ENCODE measurements at regions not wholly inside any gene's neighbourhood (a gene's known extent, or its start where the extent isn't known, plus 50 kb on each side); places are given as distances from the start of the nearest gene placed in this dataset.
"Not testable (repeated sequence)": the region's sequence is repeated elsewhere in the genome, so short reads cannot be mapped to it uniquely, and the experiment has no call there.

GRCh38 chr7:12007576-12007975 is 175.6 kb upstream of the THSD7A start:
- POLR2A ChIA-PET = no interaction called here
- H3K27me3 Mint-ChIP-seq = no peaks in the 10 kb centered on the region

GRCh38 chr7:12013983-12014382 is 182.0 kb upstream of the THSD7A start:
- Mint-ChIP-seq H3K4me3 (no peak overlapping the region), H3K36me3 (ENCODE audit: low read depth) (no peaks in the 10 kb centered on the region), H3K9me3 (ENCODE audit: low read depth) (no peaks in the 10 kb centered on the region), H3K27me3 (no peaks in the 10 kb centered on the region), H3K4me1 (no peaks in the 10 kb centered on the region), H3K27ac (no peak overlapping the region)
- CTCF ChIA-PET = no interaction called here
- no peak for ATAC-seq
- no peak for DNase-seq
- POLR2A ChIA-PET = no interaction called here
- intact Hi-C loops (cut with DNase I, micrococcal nuclease) = no loop called here

More at GRCh38 chr7:12007576-12007975, 175.6 kb upstream of the THSD7A start:
- ATAC-seq (no peak), DNase-seq (no peak)
- no peaks in the 10 kb centered on the region for H3K9me3 Mint-ChIP-seq (ENCODE audit: low read depth)
- no peak overlapping the region for H3K27ac Mint-ChIP-seq
- no peak overlapping the region for H3K4me3 Mint-ChIP-seq
- no peaks in the 10 kb centered on the region for H3K36me3 Mint-ChIP-seq (ENCODE audit: low read depth)
- H3K4me1 Mint-ChIP-seq = no peaks in the 10 kb centered on the region
- intact Hi-C loops (cut with DNase I, micrococcal nuclease) = no loop called here
- CTCF ChIA-PET = no interaction called here

GRCh38 chr7:12016439-12016838 is 184.4 kb upstream of the THSD7A start:
- intact Hi-C loops (cut with DNase I, micrococcal nuclease) = no loop called here
- POLR2A ChIA-PET = no interaction called here
- H3K36me3 Mint-ChIP-seq (ENCODE audit: low read depth) = no peaks in the 10 kb centered on the region
- CTCF ChIA-PET = no interaction called here
- DNase-seq (no peak), ATAC-seq (no peak)
- H3K4me1 Mint-ChIP-seq = no peaks in the 10 kb centered on the region
- no peak overlapping the region for H3K4me3 Mint-ChIP-seq
- no peaks in the 10 kb centered on the region for H3K9me3 Mint-ChIP-seq (ENCODE audit: low read depth)
- no peak overlapping the region for H3K27ac Mint-ChIP-seq
- no peaks in the 10 kb centered on the region for H3K27me3 Mint-ChIP-seq

GRCh38 chr7:12017046-12017445 is 185.0 kb upstream of the THSD7A start:
- no peak for DNase-seq
- no peak overlapping the region for H3K4me3 Mint-ChIP-seq
- intact Hi-C loops (cut with DNase I, micrococcal nuclease) = no loop called here
- H3K27me3 Mint-ChIP-seq = no peaks in the 10 kb centered on the region
- ChIA-PET CTCF (no interaction called here), POLR2A (no interaction called here)
- no peak overlapping the region for H3K27ac Mint-ChIP-seq
- H3K36me3 Mint-ChIP-seq (ENCODE audit: low read depth) = no peaks in the 10 kb centered on the region
- no peak for ATAC-seq
- no peaks in the 10 kb centered on the region for H3K9me3 Mint-ChIP-seq (ENCODE audit: low read depth)
- H3K4me1 Mint-ChIP-seq = no peaks in the 10 kb centered on the region

GRCh38 chr7:12022011-12022410 is 189.1 kb upstream of the TMEM106B start:
- H3K27ac Mint-ChIP-seq; H3K27me3 Mint-ChIP-seq; DNase-seq; H3K4me3 Mint-ChIP-seq; POLR2A ChIA-PET; H3K36me3 Mint-ChIP-seq (ENCODE audit: low read depth); intact Hi-C loops (cut with DNase I, micrococcal nuclease); ATAC-seq; H3K4me1 Mint-ChIP-seq; H3K9me3 Mint-ChIP-seq (ENCODE audit: low read depth): not testable (repeated sequence)
- CTCF ChIA-PET = interaction anchor here (0.9 to 1.1 kb wide), 2 partner anchors 16 to 68 kb away, joined by 3 read pairs; no protein-coding TSS in a partner anchor

GRCh38 chr7:12025246-12025645 is 185.8 kb upstream of the TMEM106B start:
- no peaks in the 10 kb centered on the region for H3K36me3 Mint-ChIP-seq (ENCODE audit: low read depth)
- DNase-seq (no peak), ATAC-seq (no peak)
- no peaks in the 10 kb centered on the region for H3K4me1 Mint-ChIP-seq
- no peaks in the 10 kb centered on the region for H3K9me3 Mint-ChIP-seq (ENCODE audit: low read depth)
- ChIA-PET CTCF (no interaction called here), POLR2A (no interaction called here)
- intact Hi-C loops (cut with DNase I, micrococcal nuclease) = no loop called here
- H3K4me3 Mint-ChIP-seq = no peak overlapping the region
- H3K27ac Mint-ChIP-seq = no peak overlapping the region
- peaks cover 4% of the 10 kb centered on the region for H3K27me3 Mint-ChIP-seq

- Mint-ChIP-seq H3K36me3 (ENCODE audit: low read depth) (no peaks in the 10 kb centered on the region), H3K4me1 (no peaks in the 10 kb centered on the region), H3K27me3 (peaks cover 4% of the 10 kb centered on the region), H3K4me3 (no peak overlapping the region), H3K27ac (no peak overlapping the region), H3K9me3 (ENCODE audit: low read depth) (no peaks in the 10 kb centered on the region)
- CTCF ChIA-PET = no interaction called here
- intact Hi-C loops (cut with DNase I, micrococcal nuclease) = no loop called here
- ATAC-seq = no peak
- DNase-seq = no peak
- POLR2A ChIA-PET = no interaction called here
Observed at GRCh38 chr7:12028508-12028907, 182.6 kb upstream of the TMEM106B start.

- Mint-ChIP-seq H3K36me3 (ENCODE audit: low read depth) (no peaks in the 10 kb centered on the region), H3K27me3 (peaks cover 7% of the 10 kb centered on the region), H3K9me3 (ENCODE audit: low read depth) (no peaks in the 10 kb centered on the region), H3K4me3 (no peak overlapping the region), H3K27ac (no peak overlapping the region), H3K4me1 (no peaks in the 10 kb centered on the region)
- ChIA-PET POLR2A (no interaction called here), CTCF (no interaction called here)
- intact Hi-C loops (cut with DNase I, micrococcal nuclease) = no loop called here
- ATAC-seq (no peak), DNase-seq (no peak)
Observed at GRCh38 chr7:12030116-12030515, 181.0 kb upstream of the TMEM106B start.

GRCh38 chr7:12031186-12031585 is 179.9 kb upstream of the TMEM106B start:
- Mint-ChIP-seq H3K27ac (no peak overlapping the region), H3K4me3 (no peak overlapping the region), H3K9me3 (ENCODE audit: low read depth) (no peaks in the 10 kb centered on the region), H3K36me3 (ENCODE audit: low read depth) (no peaks in the 10 kb centered on the region), H3K4me1 (no peaks in the 10 kb centered on the region), H3K27me3 (peaks cover 7% of the 10 kb centered on the region)
- POLR2A ChIA-PET = no interaction called here
- CTCF ChIA-PET = no interaction called here
- intact Hi-C loops (cut with DNase I, micrococcal nuclease) = no loop called here
- ATAC-seq (no peak), DNase-seq (no peak)

- Mint-ChIP-seq H3K27me3 (peaks cover 7% of the 10 kb centered on the region), H3K4me3 (no peak overlapping the region), H3K36me3 (ENCODE audit: low read depth) (no peaks in the 10 kb centered on the region), H3K27ac (no peak overlapping the region), H3K4me1 (no peaks in the 10 kb centered on the region), H3K9me3 (ENCODE audit: low read depth) (no peaks in the 10 kb centered on the region)
- no peak for DNase-seq
- intact Hi-C loops (cut with DNase I, micrococcal nuclease) = no loop called here
- no peak for ATAC-seq
- ChIA-PET CTCF (no interaction called here), POLR2A (no interaction called here)
Observed at GRCh38 chr7:12031638-12032037, 179.5 kb upstream of the TMEM106B start.

GRCh38 chr7:12032146-12032545 is 178.9 kb upstream of the TMEM106B start:
- Mint-ChIP-seq H3K27ac (no peak overlapping the region), H3K36me3 (ENCODE audit: low read depth) (no peaks in the 10 kb centered on the region), H3K27me3 (peaks cover 11% of the 10 kb centered on the region), H3K9me3 (ENCODE audit: low read depth) (no peaks in the 10 kb centered on the region), H3K4me3 (no peak overlapping the region), H3K4me1 (no peaks in the 10 kb centered on the region)
- ChIA-PET POLR2A (no interaction called here), CTCF (no interaction called here)
- DNase-seq (no peak), ATAC-seq (no peak)
- intact Hi-C loops (cut with DNase I, micrococcal nuclease) = no loop called here

GRCh38 chr7:12043457-12043856 is 167.6 kb upstream of the TMEM106B start:
- DNase-seq; H3K27ac Mint-ChIP-seq; H3K4me1 Mint-ChIP-seq; POLR2A ChIA-PET; CTCF ChIA-PET; H3K27me3 Mint-ChIP-seq; H3K36me3 Mint-ChIP-seq (ENCODE audit: low read depth); ATAC-seq; H3K9me3 Mint-ChIP-seq (ENCODE audit: low read depth); H3K4me3 Mint-ChIP-seq; intact Hi-C loops (cut with DNase I, micrococcal nuclease): not testable (repeated sequence)

- ATAC-seq = no peak
- H3K27me3 Mint-ChIP-seq = peaks cover 5% of the 10 kb centered on the region
- CTCF ChIA-PET = interaction anchor here (1.3 kb wide), 1 partner anchor 10 kb away, joined by 3 read pairs; no protein-coding TSS in a partner anchor
Observed at GRCh38 chr7:12052211-12052610, 158.9 kb upstream of the TMEM106B start.

More at GRCh38 chr7:12052211-12052610, 158.9 kb upstream of the TMEM106B start:
- no peak for DNase-seq
- POLR2A ChIA-PET = no interaction called here
- Mint-ChIP-seq H3K4me1 (no peaks in the 10 kb centered on the region), H3K36me3 (ENCODE audit: low read depth) (peaks cover 2% of the 10 kb centered on the region), H3K27ac (no peak overlapping the region), H3K9me3 (ENCODE audit: low read depth) (peaks cover 9% of the 10 kb centered on the region), H3K4me3 (no peak overlapping the region)
- intact Hi-C loops (cut with DNase I, micrococcal nuclease) = no loop called here
